ENCODE measurements at regions not wholly inside any gene's neighbourhood (a gene's known extent, or its start where the extent isn't known, plus 50 kb on each side); places are given as distances from the start of the nearest gene placed in this dataset.

- intact Hi-C loops (cut with DNase I): no loop called here
- no peaks in the 10 kb centered on the region for H3K9me3 ChIP-seq
- 90% methylated on average over 3 of the region's 3 CpGs for WGBS, 2 donors
- H3K27ac ChIP-seq: no peak overlapping the region
- no peak for DNase-seq
- H3K4me3 ChIP-seq (replicated peaks in 1 of 3): no peak overlapping the region
- TF ChIP-seq CTCF (IDR thresholded peaks at IDR 0.05) (no peak), POLR2A (IDR thresholded peaks at IDR 0.05) (no peak)
- H3K27me3 ChIP-seq: no peaks in the 10 kb centered on the region
- no peaks in the 10 kb centered on the region for H3K4me1 ChIP-seq
- H3K36me3 ChIP-seq: no peaks in the 10 kb centered on the region
Measured at GRCh38 chr5:4191041-4191440, 595.4 kb downstream of the IRX1 start.

- TF ChIP-seq POLR2A (IDR thresholded peaks at IDR 0.05): no peak
- no peak for TF ChIP-seq CTCF (IDR thresholded peaks at IDR 0.05)
Measured at GRCh38 chr5:4191703-4192102, 596.1 kb downstream of the IRX1 start.

GRCh38 chr5:4192111-4192510 lies 596.5 kb downstream of the IRX1 start:
- intact Hi-C loops (cut with DNase I): no loop called here
- H3K27me3 ChIP-seq: no peaks in the 10 kb centered on the region
- H3K9me3 ChIP-seq: no peaks in the 10 kb centered on the region
- 88 to 91% methylated on average over 10 of the region's 10 CpGs for WGBS, 2 donors
- H3K36me3 ChIP-seq: no peaks in the 10 kb centered on the region
- no peak overlapping the region for H3K27ac ChIP-seq
- no peak for TF ChIP-seq CTCF (IDR thresholded peaks at IDR 0.05)
- no peak for TF ChIP-seq POLR2A (IDR thresholded peaks at IDR 0.05)
- no peak overlapping the region for H3K4me3 ChIP-seq (replicated peaks in 1 of 3)
- H3K4me1 ChIP-seq: no peaks in the 10 kb centered on the region
- no peak for DNase-seq

More at GRCh38 chr5:4191703-4192102, 596.1 kb downstream of the IRX1 start:
- WGBS, 2 donors: 93 to 94% methylated on average over 10 of the region's 10 CpGs
- Histone ChIP-seq H3K27me3 (no peaks in the 10 kb centered on the region), H3K9me3 (no peaks in the 10 kb centered on the region), H3K27ac (no peak overlapping the region), H3K4me3 (replicated peaks in 1 of 3) (no peak overlapping the region), H3K36me3 (no peaks in the 10 kb centered on the region), H3K4me1 (no peaks in the 10 kb centered on the region)
- no peak for DNase-seq
- intact Hi-C loops (cut with DNase I): no loop called here

- Histone ChIP-seq H3K9me3 (no peaks in the 10 kb centered on the region), H3K4me3 (replicated peaks in 1 of 3) (no peak overlapping the region), H3K36me3 (no peaks in the 10 kb centered on the region), H3K27ac (no peak overlapping the region), H3K27me3 (no peaks in the 10 kb centered on the region), H3K4me1 (no peaks in the 10 kb centered on the region)
- TF ChIP-seq POLR2A (IDR thresholded peaks at IDR 0.05) (no peak), CTCF (IDR thresholded peaks at IDR 0.05) (no peak)
- 62 to 67% methylated on average over 8 of the region's 8 CpGs for WGBS, 2 donors
- intact Hi-C loops (cut with DNase I): no loop called here
- no peak for DNase-seq
Measured at GRCh38 chr5:4196744-4197143, 601.1 kb downstream of the IRX1 start.

- H3K36me3 ChIP-seq: no peaks in the 10 kb centered on the region
- no peaks in the 10 kb centered on the region for H3K9me3 ChIP-seq
- no peaks in the 10 kb centered on the region for H3K4me1 ChIP-seq
- no peaks in the 10 kb centered on the region for H3K27me3 ChIP-seq
- TF ChIP-seq POLR2A (IDR thresholded peaks at IDR 0.05) (no peak), CTCF (IDR thresholded peaks at IDR 0.05) (no peak)
- WGBS, 2 donors: 69 to 70% methylated on average over 5 of the region's 5 CpGs
- no peak overlapping the region for H3K4me3 ChIP-seq (replicated peaks in 1 of 3)
- intact Hi-C loops (cut with DNase I): no loop called here
- H3K27ac ChIP-seq: no peak overlapping the region
- no peak for DNase-seq
Measured at GRCh38 chr5:4197151-4197550, 601.5 kb downstream of the IRX1 start.

Measured in thyroid gland (tissue), 4 donors.